SK-N-SH (cell line): ENCODE measurements at regions not wholly inside any gene's neighbourhood (a gene's known extent, or its start where the extent isn't known, plus 50 kb on each side); places are given as distances from the start of the nearest gene placed in this dataset.

ENCODE experiments used
- CTCF ChIA-PET: fragments of 300-600, 350-600 bp; formaldehyde crosslinking; extraction: SDS; loops from one replicate; lab custom pipeline; 2021; lab: Yijun Ruan, JAX
- POLR2A ChIA-PET: fragments of 350-600 bp; sonication (Branson Sonifier 250); formaldehyde crosslinking; extraction: SDS; loops from one replicate; lab custom pipeline; 2020; ENCODE audit warnings: antibody characterized with exemption, inconsistent platforms; lab: Yijun Ruan, JAX
- DNase-seq: peaks from one replicate; pipeline ENCODE4 v3.0.0; 2012
- H2AFZ ChIP-seq: fragments of 200-600 bp; sonication (generic); 2 replicates; pipeline ENCODE4 v1.8.1; 2016; ENCODE audit warnings: antibody characterized with exemption, mild to moderate bottlenecking, low read depth
- H3F3A ChIP-seq: fragments of 200-600 bp; sonication (generic); replicated peaks from 2 replicates; pipeline ENCODE3; 2016; ENCODE audit warnings: antibody characterized with exemption, mild to moderate bottlenecking; ENCODE audit not compliant: insufficient read depth
- H3K27ac ChIP-seq, 2 experiments: fragments of 200-500 bp in 1 of 2; fragments of 200-600 bp in 1 of 2; sonication (Bioruptor generic) in 1 of 2; sonication (generic), shearing (Covaris generic) in 1 of 2; 2 replicates each; pipeline versions ENCODE4 v1.5.1 to v1.6.1; 2014 to 2016; ENCODE audit warnings: low read depth in 2 of 2, inconsistent platforms in 1 of 2, low read length in 1 of 2, mild to moderate bottlenecking in 1 of 2, mixed read lengths in 1 of 2
- H3K27me3 ChIP-seq: fragments of 200-600 bp; sonication (generic), shearing (Covaris generic); 2 replicates; pipeline ENCODE4 v1.6.1; 2016; ENCODE audit warnings: mixed run types; ENCODE audit not compliant: insufficient read depth
- H3K36me3 ChIP-seq, 2 experiments: fragments of 200-500 bp in 1 of 2; fragments of 200-600 bp in 1 of 2; sonication (Bioruptor generic) in 1 of 2; sonication (generic) in 1 of 2; replicated peaks in 1 of 2; 2 replicates each; pipeline versions ENCODE3 to v1.5.1; 2014 to 2016; ENCODE audit warnings: low read length in 1 of 2, mild to moderate bottlenecking in 1 of 2; ENCODE audit not compliant: insufficient read depth in 2 of 2, control insufficient read depth in 1 of 2
- H3K4me1 ChIP-seq, 2 experiments: fragments of 200-500 bp in 1 of 2; fragments of 200-600 bp in 1 of 2; sonication (Bioruptor generic) in 1 of 2; sonication (generic), shearing (Covaris generic) in 1 of 2; 2 replicates each; pipeline versions ENCODE4 v1.5.1 to v1.6.1; 2014 to 2016; ENCODE audit warnings: low read depth in 1 of 2, low read length in 1 of 2, mixed run types in 1 of 2; ENCODE audit not compliant: insufficient read depth in 2 of 2, control insufficient read depth in 1 of 2
- H3K4me2 ChIP-seq: fragments of 200-600 bp; sonication (generic), shearing (Covaris generic); 2 replicates; pipeline ENCODE4 v1.6.1; 2017; ENCODE audit warnings: mixed run types
- H3K4me3 ChIP-seq, 2 experiments: fragments of 200-500 bp in 1 of 2; fragments of 200-600 bp in 1 of 2; sonication (Bioruptor generic) in 1 of 2; sonication (generic), shearing (Covaris generic) in 1 of 2; 2 replicates each; pipeline versions ENCODE4 v1.5.1 to v1.8.1; 2014 to 2016; ENCODE audit warnings: low read depth in 2 of 2, inconsistent platforms in 1 of 2, low read length in 1 of 2, mild to moderate bottlenecking in 1 of 2, mixed read lengths in 1 of 2, moderate library complexity in 1 of 2
- H3K79me2 ChIP-seq: fragments of 200-600 bp; sonication (generic); 2 replicates; pipeline ENCODE4 v1.8.1; 2017; ENCODE audit warnings: mild to moderate bottlenecking; ENCODE audit not compliant: insufficient read depth
- H3K9ac ChIP-seq: fragments of 200-600 bp; sonication (generic); 2 replicates; pipeline ENCODE4 v1.6.1; 2017; ENCODE audit warnings: mixed run types
- H3K9me2 ChIP-seq: fragments of 200-600 bp; sonication (generic); 2 replicates; pipeline ENCODE4 v1.6.1; 2017; ENCODE audit warnings: mixed run types
- H3K9me3 ChIP-seq: fragments of 200-600 bp; sonication (generic); 2 replicates; pipeline ENCODE4 v1.6.1; 2017; ENCODE audit warnings: mixed run types, mild to moderate bottlenecking, moderate library complexity
- H4K20me1 ChIP-seq: fragments of 200-600 bp; sonication (generic); 2 replicates; pipeline ENCODE4 v1.6.1; 2017; ENCODE audit warnings: mild to moderate bottlenecking, mixed run types; ENCODE audit not compliant: insufficient read depth
- CHD2 ChIP-seq: fragments of 150-350 bp; IDR thresholded peaks from 2 replicates; pipeline ENCODE4 v1.6.1; 2018; ENCODE audit warnings: low read length; ENCODE audit not compliant: partially characterized antibody
- CTCF ChIP-seq: fragments of 200-600 bp; sonication (generic); IDR thresholded peaks from 2 replicates; pipeline ENCODE4 v1.6.1; 2017; ENCODE audit warnings: antibody characterized with exemption, mild to moderate bottlenecking, moderate library complexity
- FOSL2 ChIP-seq: IDR thresholded peaks from 2 replicates; pipeline ENCODE4 v1.4.0; 2012; ENCODE audit warnings: low read depth, mild to moderate bottlenecking, moderate library complexity, borderline replicate concordance
- FOXM1 ChIP-seq: IDR thresholded peaks from 2 replicates; pipeline ENCODE4 v1.4.0; 2012; ENCODE audit warnings: low read depth, mild to moderate bottlenecking
- GABPA ChIP-seq: IDR thresholded peaks from 2 replicates; pipeline ENCODE4 v1.4.0; 2012; ENCODE audit warnings: low read depth, mild to moderate bottlenecking
- GATA2 ChIP-seq: sonication (generic); formaldehyde crosslinking; IDR thresholded peaks from 2 replicates; pipeline ENCODE4 v1.5.0; 2020; ENCODE audit warnings: mild to moderate bottlenecking, missing genetic modification reagents
- JUND ChIP-seq: IDR thresholded peaks from 2 replicates; pipeline ENCODE4 v1.4.0; 2012
- MEF2A ChIP-seq: IDR thresholded peaks from 2 replicates; pipeline ENCODE4 v1.4.0; 2012; ENCODE audit warnings: low read depth, borderline replicate concordance
- PBX3 ChIP-seq: IDR thresholded peaks from 2 replicates; pipeline ENCODE4; 2012
- POLR2AphosphoS5 ChIP-seq: IDR thresholded peaks from 2 replicates; pipeline ENCODE4 v1.6.1; 2012; ENCODE audit warnings: low read depth, low read length
- RCOR1 ChIP-seq: fragments of 150-350 bp; IDR thresholded peaks from 2 replicates; pipeline ENCODE4 v1.6.1; 2017; ENCODE audit warnings: antibody characterized with exemption, low read length
- RXRA ChIP-seq: IDR thresholded peaks from 2 replicates; pipeline ENCODE4 v1.4.0; 2012; ENCODE audit warnings: low read depth, mild to moderate bottlenecking, borderline replicate concordance
- TEAD4 ChIP-seq: IDR thresholded peaks from 2 replicates; pipeline ENCODE4 v1.4.0; 2012; ENCODE audit warnings: mild to moderate bottlenecking, borderline replicate concordance; ENCODE audit not compliant: insufficient read depth
- WGBS: methylation state at CpG from one replicate; pipeline ENCODE4 v1.1.6; 2017; ENCODE audit warnings: low lambda C conversion rate; 5-methylcytosine and 5-hydroxymethylcytosine counted together
- TF ChIP-seq, protein P1 (sequence below): fragments of 150-350 bp; IDR thresholded peaks from 2 replicates; pipeline ENCODE4 v1.6.1; 2016; ENCODE audit warnings: mild to moderate bottlenecking, low read depth, low read length
- TF ChIP-seq, protein P2 (sequence below): IDR thresholded peaks from 2 replicates; pipeline ENCODE4 v1.4.0; 2012; ENCODE audit warnings: low read depth, borderline replicate concordance
- TF ChIP-seq, protein P3 (sequence below): IDR thresholded peaks from 2 replicates; pipeline ENCODE4 v1.4.0; 2012; ENCODE audit warnings: low read depth

- no peaks in the 10 kb centered on the region for H3F3A ChIP-seq
- H3K4me2 ChIP-seq, result no peak overlapping the region
- CTCF ChIA-PET, result interaction anchor here (0.6 to 7.8 kb wide), 4 partner anchors 33 to 509 kb away, joined by 3 to 112 read pairs (median 23); no protein-coding TSS in a partner anchor
- peaks cover 0 to 4% of the 10 kb centered on the region in 2 experiments; a peak in 1 of 4 replicates for H3K4me1 ChIP-seq
- no peaks in the 10 kb centered on the region for H3K9me2 ChIP-seq
- H4K20me1 ChIP-seq, result no peaks in the 10 kb centered on the region
- no peaks in the 10 kb centered on the region for H3K36me3 ChIP-seq
- H3K9me3 ChIP-seq, result no peaks in the 10 kb centered on the region
- H3K27ac ChIP-seq, result no peak overlapping the region
- no peaks in the 10 kb centered on the region for H3K79me2 ChIP-seq
- H3K27me3 ChIP-seq, result no peaks in the 10 kb centered on the region
- POLR2A ChIA-PET, result no interaction called here
- no peak for TF ChIP-seq GABPA
- TF ChIP-seq POLR2AphosphoS5, result no peak
- no peak for TF ChIP-seq CHD2
- TF ChIP-seq GATA2 (CRISPR knock-in tag), result no peak
- TF ChIP-seq TEAD4, result no peak
- TF ChIP-seq CTCF, result no peak
- no peak for TF ChIP-seq RCOR1
- TF ChIP-seq RXRA, result no peak
- TF ChIP-seq, protein P1, sequence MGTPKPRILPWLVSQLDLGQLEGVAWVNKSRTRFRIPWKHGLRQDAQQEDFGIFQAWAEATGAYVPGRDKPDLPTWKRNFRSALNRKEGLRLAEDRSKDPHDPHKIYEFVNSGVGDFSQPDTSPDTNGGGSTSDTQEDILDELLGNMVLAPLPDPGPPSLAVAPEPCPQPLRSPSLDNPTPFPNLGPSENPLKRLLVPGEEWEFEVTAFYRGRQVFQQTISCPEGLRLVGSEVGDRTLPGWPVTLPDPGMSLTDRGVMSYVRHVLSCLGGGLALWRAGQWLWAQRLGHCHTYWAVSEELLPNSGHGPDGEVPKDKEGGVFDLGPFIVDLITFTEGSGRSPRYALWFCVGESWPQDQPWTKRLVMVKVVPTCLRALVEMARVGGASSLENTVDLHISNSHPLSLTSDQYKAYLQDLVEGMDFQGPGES, result no peak
- TF ChIP-seq, protein P2, sequence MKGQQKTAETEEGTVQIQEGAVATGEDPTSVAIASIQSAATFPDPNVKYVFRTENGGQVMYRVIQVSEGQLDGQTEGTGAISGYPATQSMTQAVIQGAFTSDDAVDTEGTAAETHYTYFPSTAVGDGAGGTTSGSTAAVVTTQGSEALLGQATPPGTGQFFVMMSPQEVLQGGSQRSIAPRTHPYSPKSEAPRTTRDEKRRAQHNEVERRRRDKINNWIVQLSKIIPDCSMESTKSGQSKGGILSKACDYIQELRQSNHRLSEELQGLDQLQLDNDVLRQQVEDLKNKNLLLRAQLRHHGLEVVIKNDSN, result no peak
- TF ChIP-seq FOXM1, result no peak
- TF ChIP-seq FOSL2, result no peak
- TF ChIP-seq MEF2A, result no peak
- no peak for TF ChIP-seq JUND
- no peak for TF ChIP-seq PBX3
- TF ChIP-seq, protein P3, sequence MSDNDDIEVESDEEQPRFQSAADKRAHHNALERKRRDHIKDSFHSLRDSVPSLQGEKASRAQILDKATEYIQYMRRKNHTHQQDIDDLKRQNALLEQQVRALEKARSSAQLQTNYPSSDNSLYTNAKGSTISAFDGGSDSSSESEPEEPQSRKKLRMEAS, result no peak
- no peak overlapping the region for H3K4me3 ChIP-seq
- no peak for DNase-seq
- H2AFZ ChIP-seq, result no peak overlapping the region
- no CpG with 5 or more reads among the region's 2 CpGs for WGBS
- H3K9ac ChIP-seq, result no peak overlapping the region
These were observed 117.1 kb upstream of the SMAD3 start for GRCh38 chr15:66948294-66948693.
